A673 (cell line): ENCODE measurements at regions not wholly inside any gene's neighbourhood (a gene's known extent, or its start where the extent isn't known, plus 50 kb on each side); places are given as distances from the start of the nearest gene placed in this dataset.
A peak's percentile ranks its signal among the peaks of the same experiment; 100 is the strongest.

Experiments
- BruUV-seq: library from RNA; stranded (reverse); fragments of 400-500 nt; replicated peaks from 2 replicates; lab custom pipeline; 2021; lab: Mats Ljungman, UMichigan
- CTCF ChIA-PET: fragments of 300-600 bp; sonication (Branson Sonifier 250); formaldehyde crosslinking; loops from one replicate; lab custom pipeline; 2022; ENCODE audit warnings: antibody characterized with exemption; lab: Charles Lee
- POLR2A ChIA-PET: fragments of 300-600 bp; sonication (Branson Sonifier 250); formaldehyde crosslinking; loops from one replicate; lab custom pipeline; 2022; ENCODE audit warnings: antibody characterized with exemption; ENCODE audit not compliant: low non-redundant PET; lab: Charles Lee
- DNase-seq: peaks from one replicate; pipeline ENCODE4 v3.0.0-alpha.2; 2015; ENCODE audit warnings: low spot score
- H3K27ac ChIP-seq: fragments of 200-600 bp; sonication (generic); 2 replicates; pipeline ENCODE4 v1.5.1; 2016; ENCODE audit warnings: mixed run types, low read depth, mild to moderate bottlenecking, mixed read lengths, antibody characterized with exemption, low read length; ENCODE audit not compliant: poor library complexity, severe bottlenecking
- H3K27me3 ChIP-seq: fragments of 200-600 bp; sonication (generic); replicated peaks from 2 replicates; pipeline ENCODE4 v1.6.1; 2017; ENCODE audit warnings: mixed run types, low read depth, mild to moderate bottlenecking, mixed read lengths, antibody characterized with exemption, low read length; ENCODE audit not compliant: insufficient read depth, poor library complexity
- H3K36me3 ChIP-seq: fragments of 200-600 bp; sonication (generic); 2 replicates; pipeline ENCODE4 v1.6.1; 2016; ENCODE audit warnings: mixed run types, mild to moderate bottlenecking, mixed read lengths, antibody characterized with exemption, low read length; ENCODE audit not compliant: insufficient read depth, poor library complexity, severe bottlenecking
- H3K4me1 ChIP-seq: fragments of 200-600 bp; sonication (generic); 2 replicates; pipeline ENCODE4 v1.6.1; 2017; ENCODE audit warnings: mixed run types, mild to moderate bottlenecking, mixed read lengths, antibody characterized with exemption, low read length; ENCODE audit not compliant: insufficient read depth, poor library complexity, severe bottlenecking
- H3K4me3 ChIP-seq: fragments of 200-600 bp; sonication (generic); 2 replicates; pipeline ENCODE4 v1.5.1; 2016; ENCODE audit warnings: low read depth, mixed run types, mild to moderate bottlenecking, mixed read lengths, low read length; ENCODE audit not compliant: poor library complexity, severe bottlenecking
- H3K9me3 ChIP-seq: fragments of 200-600 bp; sonication (generic); 2 replicates; pipeline ENCODE4 v1.6.1; 2016; ENCODE audit warnings: mixed run types, low read depth, mild to moderate bottlenecking, mixed read lengths, antibody characterized with exemption, low read length; ENCODE audit not compliant: poor library complexity, severe bottlenecking
- EZH2 ChIP-seq: fragments of 200-600 bp; sonication (generic); IDR thresholded peaks from 2 replicates; pipeline ENCODE4 v1.6.1; 2017; ENCODE audit warnings: borderline replicate concordance, low read depth, mild to moderate bottlenecking, mixed read lengths, antibody characterized with exemption, low read length; ENCODE audit not compliant: poor library complexity, severe bottlenecking
- intact Hi-C: fragments of 100-400 bp; cut with micrococcal nuclease; formaldehyde crosslinking; loops from one replicate; pipeline ENCODE4 v1.10.0; 2022; ENCODE audit not compliant: unreplicated experiment
- TF ChIP-seq, protein P1 (sequence below): fragments of 300-800, 200-600 bp; sonication (generic); conservative IDR thresholded peaks from 2 replicates; pipeline ENCODE4 v1.5.1; 2017; ENCODE audit warnings: low read depth, mild to moderate bottlenecking, antibody characterized with exemption, low read length, moderate library complexity, mixed read lengths

DNA sequence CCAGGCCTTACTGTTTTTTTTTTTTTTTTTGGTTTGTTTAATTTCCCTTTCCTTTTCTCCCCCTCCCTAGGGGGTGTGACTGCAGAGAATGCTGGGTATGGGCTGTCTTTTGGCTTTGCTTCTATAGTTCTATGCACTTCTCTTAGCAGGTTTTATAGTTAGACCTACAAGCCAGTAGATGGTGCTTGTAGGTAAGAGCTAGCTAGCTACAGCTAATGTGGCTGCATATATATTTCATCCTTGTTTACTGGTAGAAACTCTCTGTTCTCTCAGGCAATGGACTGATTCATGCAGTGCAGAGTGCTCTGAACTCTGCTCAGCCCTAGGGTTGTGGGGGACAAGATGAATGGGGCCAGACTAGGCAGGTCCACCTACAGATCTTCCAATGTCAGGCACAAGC lies 246.4 kb downstream of the SH2D1A start:
- Histone ChIP-seq H3K4me1 (no peaks in the 10 kb centered on the region), H3K27ac (no peak overlapping the region), H3K36me3 (no peaks in the 10 kb centered on the region), H3K9me3 (no peaks in the 10 kb centered on the region), H3K4me3 (no peak overlapping the region), H3K27me3 (no peaks in the 10 kb centered on the region)
- DNase-seq, result peak; percentile 9
- no TSS peak for BruUV-seq
- POLR2A ChIA-PET, result no interaction called here
- CTCF ChIA-PET, result interaction anchor here (0.7 kb wide), 1 partner anchor 88 kb away, joined by 16 read pairs; no protein-coding TSS in a partner anchor
- TF ChIP-seq, protein P1, sequence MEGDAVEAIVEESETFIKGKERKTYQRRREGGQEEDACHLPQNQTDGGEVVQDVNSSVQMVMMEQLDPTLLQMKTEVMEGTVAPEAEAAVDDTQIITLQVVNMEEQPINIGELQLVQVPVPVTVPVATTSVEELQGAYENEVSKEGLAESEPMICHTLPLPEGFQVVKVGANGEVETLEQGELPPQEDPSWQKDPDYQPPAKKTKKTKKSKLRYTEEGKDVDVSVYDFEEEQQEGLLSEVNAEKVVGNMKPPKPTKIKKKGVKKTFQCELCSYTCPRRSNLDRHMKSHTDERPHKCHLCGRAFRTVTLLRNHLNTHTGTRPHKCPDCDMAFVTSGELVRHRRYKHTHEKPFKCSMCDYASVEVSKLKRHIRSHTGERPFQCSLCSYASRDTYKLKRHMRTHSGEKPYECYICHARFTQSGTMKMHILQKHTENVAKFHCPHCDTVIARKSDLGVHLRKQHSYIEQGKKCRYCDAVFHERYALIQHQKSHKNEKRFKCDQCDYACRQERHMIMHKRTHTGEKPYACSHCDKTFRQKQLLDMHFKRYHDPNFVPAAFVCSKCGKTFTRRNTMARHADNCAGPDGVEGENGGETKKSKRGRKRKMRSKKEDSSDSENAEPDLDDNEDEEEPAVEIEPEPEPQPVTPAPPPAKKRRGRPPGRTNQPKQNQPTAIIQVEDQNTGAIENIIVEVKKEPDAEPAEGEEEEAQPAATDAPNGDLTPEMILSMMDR, result 0 out of 2 replicates have a peak, but pooled peaks have one; percentile 12
- no peak for TF ChIP-seq EZH2
- intact Hi-C loops, result no loop called here

DNA sequence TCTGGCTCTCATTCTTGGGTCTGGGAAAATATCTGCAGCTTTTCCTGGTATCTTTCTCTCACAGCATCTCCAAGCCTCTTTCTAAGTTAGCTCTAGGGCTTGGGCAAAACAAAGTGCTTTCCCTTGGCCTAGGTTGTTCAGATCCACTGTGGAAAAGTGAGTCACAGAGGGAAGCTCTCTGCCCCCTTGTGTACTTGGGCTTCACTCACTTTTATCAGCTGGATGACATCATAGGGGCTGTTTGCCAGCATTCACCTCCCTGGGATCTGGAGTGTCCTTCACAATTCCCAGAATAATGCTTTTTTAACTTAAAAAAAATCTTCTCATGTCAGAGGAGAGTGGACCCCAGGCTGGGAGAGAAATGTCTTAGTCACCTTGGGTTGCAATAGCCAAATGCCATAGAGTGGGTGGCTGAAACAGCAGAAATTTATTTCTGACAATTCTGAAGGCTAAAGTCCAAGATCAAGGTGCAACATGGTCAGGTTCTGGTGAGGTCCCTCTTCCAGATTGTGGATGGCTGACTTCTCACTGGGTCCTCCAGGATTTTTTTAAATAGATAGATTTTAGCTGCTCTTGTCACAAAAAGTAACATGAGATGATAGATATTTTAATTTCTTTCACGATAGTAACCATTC lies 247.8 kb downstream of the SH2D1A start:
- DNase-seq, result no peak
- Histone ChIP-seq H3K36me3 (no peaks in the 10 kb centered on the region), H3K9me3 (no peaks in the 10 kb centered on the region), H3K27me3 (no peaks in the 10 kb centered on the region), H3K4me1 (no peaks in the 10 kb centered on the region), H3K27ac (no peak overlapping the region), H3K4me3 (no peak overlapping the region)
- CTCF ChIA-PET, result no interaction called here
- intact Hi-C loops, result no loop called here
- POLR2A ChIA-PET, result no interaction called here
- TF ChIP-seq, protein P1, result no peak
- no peak for TF ChIP-seq EZH2
- BruUV-seq, result no TSS peak

DNA sequence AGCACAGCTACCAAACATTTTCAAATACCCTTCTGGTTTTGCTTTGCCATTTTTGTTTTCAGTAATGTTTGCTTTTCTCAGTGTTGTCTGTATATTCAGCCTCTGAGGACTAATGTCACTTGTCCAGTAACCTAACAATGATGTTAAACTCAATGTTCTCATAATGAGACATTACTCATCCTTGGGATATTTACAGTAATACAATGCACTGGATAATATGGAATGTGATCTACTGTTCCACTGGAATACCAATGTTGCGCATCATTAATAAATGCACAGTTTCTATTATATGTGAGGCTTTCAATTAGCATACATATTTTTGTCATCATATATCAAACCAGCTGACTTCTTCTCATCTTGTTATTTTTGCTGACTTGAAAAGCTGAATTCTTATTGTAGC lies 259.1 kb downstream of the SH2D1A start:
- Histone ChIP-seq H3K27ac (no peak overlapping the region), H3K4me1 (no peaks in the 10 kb centered on the region), H3K9me3 (no peaks in the 10 kb centered on the region), H3K27me3 (no peaks in the 10 kb centered on the region), H3K4me3 (no peak overlapping the region), H3K36me3 (no peaks in the 10 kb centered on the region)
- intact Hi-C loops, result no loop called here
- TF ChIP-seq EZH2, result no peak
- TF ChIP-seq, protein P1, result no peak
- ChIA-PET CTCF (no interaction called here), POLR2A (no interaction called here)
- no peak for DNase-seq
- no TSS peak for BruUV-seq
